WTC11 (cell line): ENCODE measurements at regions not wholly inside any gene's neighbourhood (a gene's known extent, or its start where the extent isn't known, plus 50 kb on each side); places are given as distances from the start of the nearest gene placed in this dataset.

Experiments
- CREB1 ChIP-seq: sonication (generic); formaldehyde crosslinking; IDR thresholded peaks from 2 replicates; pipeline ENCODE4 v1.8.0; 2023; ENCODE audit warnings: mild to moderate bottlenecking, missing genetic modification reagents
- CTCF ChIP-seq: fragments of 200-600 bp; IDR thresholded peaks from 2 replicates; pipeline ENCODE4 v1.8.0; 2022; ENCODE audit warnings: antibody characterized with exemption
- E2F4 ChIP-seq: sonication (generic); formaldehyde crosslinking; IDR thresholded peaks from 2 replicates; pipeline ENCODE4 v1.8.1; 2022; ENCODE audit warnings: low read depth, mild to moderate bottlenecking, moderate library complexity, missing genetic modification reagents, borderline replicate concordance
- ESRRA ChIP-seq: sonication (generic); formaldehyde crosslinking; IDR thresholded peaks from 2 replicates; pipeline ENCODE4 v1.8.1; 2022; ENCODE audit warnings: mild to moderate bottlenecking, missing genetic modification reagents, borderline replicate concordance
- SMAD3 ChIP-seq: sonication (generic); formaldehyde crosslinking; IDR thresholded peaks from 2 replicates; pipeline ENCODE4 v1.8.0; 2022; ENCODE audit warnings: missing genetic modification reagents, mild to moderate bottlenecking, borderline replicate concordance
- USF2 ChIP-seq: sonication (generic); formaldehyde crosslinking; IDR thresholded peaks from 2 replicates; pipeline ENCODE4 v1.8.1; 2023; ENCODE audit warnings: mild to moderate bottlenecking, missing genetic modification reagents, moderate library complexity

GRCh38 chrX:3425031-3425430, 78.6 kb upstream of the MXRA5 start:
- TF ChIP-seq CREB1 (CRISPR knock-in tag) (no peak), CTCF (no peak), SMAD3 (CRISPR knock-in tag) (no peak), E2F4 (no peak), ESRRA (CRISPR knock-in tag) (no peak), USF2 (no peak)
